Stimulated activated memory B cell treated with anti-CD40 and anti-IgM and Interleukin-4, amounts not matched to agents 10 μg/mL and 1 μg/mL and 100 μg/mL, for 72 hours (primary cell): ENCODE measurements at regions not wholly inside any gene's neighbourhood (a gene's known extent, or its start where the extent isn't known, plus 50 kb on each side); places are given as distances from the start of the nearest gene placed in this dataset.

Experiments
- ATAC-seq: fragments of 150-1000 bp; cut with Tn5 transposase; 2 replicates; pipeline ENCODE4 v1.10.0; 2021
- H3K27ac Mint-ChIP-seq: one replicate; pipeline ENCODE4 v1.8.0; 2022; ENCODE audit warnings: mild to moderate bottlenecking, mixed read lengths
- H3K27me3 Mint-ChIP-seq: one replicate; pipeline ENCODE4 v1.8.0; 2022; ENCODE audit warnings: mixed read lengths
- H3K36me3 Mint-ChIP-seq: one replicate; pipeline ENCODE4 v1.8.0; 2022; ENCODE audit warnings: mixed read lengths
- H3K4me1 Mint-ChIP-seq: one replicate; pipeline ENCODE4 v1.8.0; 2022; ENCODE audit warnings: mixed read lengths
- H3K4me3 Mint-ChIP-seq: one replicate; pipeline ENCODE4 v1.8.0; 2022; ENCODE audit warnings: mild to moderate bottlenecking, moderate library complexity, mixed read lengths
- H3K9me3 Mint-ChIP-seq: one replicate; pipeline ENCODE4 v1.8.0; 2022; ENCODE audit warnings: mixed read lengths

DNA sequence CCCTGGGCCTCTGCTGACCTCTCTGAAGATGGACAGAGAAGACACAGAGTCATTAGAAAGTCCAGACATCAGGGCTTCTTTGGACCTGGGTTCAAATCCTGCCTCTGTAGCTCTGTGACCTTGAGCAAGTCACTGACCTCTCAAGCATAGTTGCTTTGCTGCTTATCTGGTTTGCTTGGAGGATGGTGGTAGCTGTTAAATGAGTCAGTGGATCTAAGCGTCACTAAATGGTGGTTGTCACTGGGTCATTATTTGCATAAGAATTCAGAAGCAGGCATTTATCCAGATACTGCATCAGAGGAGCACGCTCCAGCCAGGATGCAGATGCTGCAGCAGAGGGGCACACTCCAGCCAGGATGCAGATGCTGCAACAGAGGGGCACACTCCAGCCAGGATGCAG lies 229.2 kb downstream of the GLI2 start:
- no peak overlapping the region for H3K4me3 Mint-ChIP-seq
- no peaks in the 10 kb centered on the region for H3K27me3 Mint-ChIP-seq
- no peaks in the 10 kb centered on the region for H3K9me3 Mint-ChIP-seq
- no peaks in the 10 kb centered on the region for H3K36me3 Mint-ChIP-seq
- H3K27ac Mint-ChIP-seq: no peak overlapping the region
- H3K4me1 Mint-ChIP-seq: no peaks in the 10 kb centered on the region
- no peak for ATAC-seq

DNA sequence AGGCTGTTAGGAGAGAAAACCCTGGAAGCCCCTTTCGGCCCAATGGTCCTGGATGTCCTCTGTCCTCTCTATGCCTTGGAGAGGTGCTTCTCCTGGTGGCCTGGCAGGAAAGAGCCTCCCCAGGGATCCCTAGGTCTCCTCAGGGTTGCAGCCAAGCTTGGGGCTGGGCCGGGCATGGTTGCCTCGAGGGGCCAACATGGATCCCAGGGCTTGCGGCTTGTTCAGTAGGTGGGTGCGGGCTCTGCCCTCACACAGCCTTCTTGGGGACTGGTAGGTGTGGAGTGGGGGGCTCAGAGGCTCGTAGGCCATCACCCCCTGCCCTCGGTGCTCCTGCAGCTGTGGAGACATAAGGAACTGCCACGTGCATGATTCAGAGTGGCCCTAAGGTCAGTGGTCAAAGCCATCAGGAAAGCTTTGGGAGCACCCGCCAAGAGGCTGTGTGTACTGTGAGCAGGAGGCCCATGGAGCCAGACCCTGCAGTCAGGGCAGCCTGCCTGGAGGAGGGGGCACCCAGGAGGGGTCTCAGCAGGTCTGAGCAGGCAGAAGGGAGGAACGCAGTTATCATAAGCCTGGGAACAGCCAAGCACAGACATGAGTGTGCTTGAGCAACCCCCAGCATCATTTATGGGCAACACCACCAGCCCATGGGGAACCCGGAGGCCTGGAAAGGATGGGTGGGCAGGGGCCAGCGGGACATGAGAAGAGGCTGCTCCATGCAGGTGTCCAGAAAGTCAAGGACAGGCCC lies 231.0 kb downstream of the GLI2 start:
- ATAC-seq: no peak
- no peaks in the 10 kb centered on the region for H3K4me1 Mint-ChIP-seq

DNA sequence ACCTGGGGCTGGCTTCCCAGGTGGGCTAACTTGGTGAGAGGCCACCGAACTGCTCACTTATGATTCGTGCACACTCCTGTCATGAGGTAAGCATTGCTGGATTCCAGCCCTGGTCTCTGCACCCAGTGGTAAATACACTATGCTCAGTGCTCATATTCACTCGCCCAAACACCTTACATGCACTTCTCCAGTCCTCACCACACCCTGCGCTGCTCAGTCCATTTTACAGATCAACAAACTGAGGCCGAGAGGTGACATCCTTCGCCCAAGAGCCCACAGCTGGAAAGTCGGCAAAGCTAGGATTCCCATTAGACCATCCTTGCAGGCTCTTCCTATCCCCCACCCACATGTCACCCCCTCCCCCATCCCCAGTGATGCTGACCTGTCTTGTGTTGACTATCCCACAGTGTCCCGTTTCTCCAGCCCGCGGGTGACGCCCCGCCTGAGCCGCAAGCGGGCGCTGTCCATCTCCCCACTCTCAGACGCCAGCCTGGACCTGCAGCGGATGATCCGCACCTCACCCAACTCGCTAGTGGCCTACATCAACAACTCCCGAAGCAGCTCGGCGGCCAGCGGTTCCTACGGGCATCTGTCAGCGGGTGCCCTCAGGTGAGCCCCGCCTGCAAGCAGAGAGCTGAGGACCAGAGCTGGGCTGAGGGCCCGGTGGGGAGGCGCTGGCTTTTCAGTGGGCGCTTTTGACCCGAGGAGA lies 232.8 kb downstream of the GLI2 start:
- no peaks in the 10 kb centered on the region for H3K9me3 Mint-ChIP-seq
- ATAC-seq: no peak
- H3K27ac Mint-ChIP-seq: no peak overlapping the region
- no peaks in the 10 kb centered on the region for H3K36me3 Mint-ChIP-seq
- no peak overlapping the region for H3K4me3 Mint-ChIP-seq
- no peaks in the 10 kb centered on the region for H3K27me3 Mint-ChIP-seq
- no peaks in the 10 kb centered on the region for H3K4me1 Mint-ChIP-seq

More for the DNA sequence above, 231.0 kb downstream of the GLI2 start:
- Mint-ChIP-seq H3K27ac (no peak overlapping the region), H3K27me3 (no peaks in the 10 kb centered on the region), H3K4me3 (no peak overlapping the region), H3K36me3 (no peaks in the 10 kb centered on the region), H3K9me3 (no peaks in the 10 kb centered on the region)

DNA sequence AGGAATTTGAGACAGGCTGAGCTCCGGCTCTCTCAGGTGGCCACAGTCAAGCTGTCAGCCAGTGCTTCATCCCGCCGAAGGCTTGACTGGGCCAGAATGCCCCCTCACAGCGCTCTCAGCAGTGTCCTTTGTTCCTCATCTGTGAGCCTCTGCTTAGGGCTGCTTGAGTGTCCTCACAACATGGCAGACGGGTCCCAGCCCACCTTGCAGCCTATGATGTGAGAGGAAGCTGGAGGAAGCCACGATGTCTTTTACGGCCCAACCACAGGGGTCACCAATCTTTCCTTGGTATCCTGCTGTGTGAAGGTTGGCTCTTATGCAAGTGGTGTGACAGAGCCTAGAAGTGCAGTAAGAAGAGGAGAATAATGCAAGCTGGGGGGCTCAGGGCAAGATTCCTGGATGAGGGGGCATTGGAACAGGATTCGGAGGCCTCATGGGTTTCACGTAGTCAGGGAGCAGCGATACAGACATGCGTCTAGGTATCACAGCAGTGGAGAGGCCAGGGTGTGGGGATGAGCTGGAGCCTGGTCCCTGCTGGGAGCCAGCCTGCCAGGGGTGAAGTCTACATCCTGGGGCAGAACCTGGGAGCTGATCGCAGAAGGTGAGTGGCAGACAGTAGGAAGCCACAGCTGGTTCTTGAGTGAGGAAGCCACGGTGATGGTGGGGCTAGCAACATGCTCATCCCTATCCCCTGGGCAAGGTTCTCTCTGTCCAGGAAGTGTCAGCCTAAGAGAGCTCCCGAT lies 234.1 kb downstream of the GLI2 start:
- Mint-ChIP-seq H3K4me3 (no peak overlapping the region), H3K27ac (no peak overlapping the region), H3K36me3 (no peaks in the 10 kb centered on the region), H3K4me1 (no peaks in the 10 kb centered on the region), H3K9me3 (no peaks in the 10 kb centered on the region), H3K27me3 (no peaks in the 10 kb centered on the region)
- peak; percentile 2 for ATAC-seq

DNA sequence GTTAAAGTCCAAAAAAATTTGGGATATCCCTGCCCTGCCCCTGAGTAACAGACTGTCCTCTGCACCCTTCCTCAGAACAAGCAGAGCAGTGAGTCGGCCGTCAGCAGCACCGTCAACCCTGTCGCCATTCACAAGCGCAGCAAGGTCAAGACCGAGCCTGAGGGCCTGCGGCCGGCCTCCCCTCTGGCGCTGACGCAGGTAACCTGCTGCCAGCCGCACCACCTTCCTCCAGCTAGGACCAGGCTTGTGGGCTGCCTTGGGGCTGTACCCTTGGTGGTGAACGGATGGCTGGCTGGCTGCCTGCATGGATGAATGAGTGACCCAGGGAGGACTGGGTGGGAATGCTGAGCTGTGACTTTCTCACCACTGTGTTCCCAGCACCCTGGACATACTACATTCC lies 236.2 kb downstream of the GLI2 start:
- Mint-ChIP-seq H3K36me3 (no peaks in the 10 kb centered on the region), H3K4me3 (no peak overlapping the region), H3K27ac (no peak overlapping the region), H3K9me3 (no peaks in the 10 kb centered on the region), H3K27me3 (no peaks in the 10 kb centered on the region), H3K4me1 (no peaks in the 10 kb centered on the region)
- ATAC-seq: no peak

DNA sequence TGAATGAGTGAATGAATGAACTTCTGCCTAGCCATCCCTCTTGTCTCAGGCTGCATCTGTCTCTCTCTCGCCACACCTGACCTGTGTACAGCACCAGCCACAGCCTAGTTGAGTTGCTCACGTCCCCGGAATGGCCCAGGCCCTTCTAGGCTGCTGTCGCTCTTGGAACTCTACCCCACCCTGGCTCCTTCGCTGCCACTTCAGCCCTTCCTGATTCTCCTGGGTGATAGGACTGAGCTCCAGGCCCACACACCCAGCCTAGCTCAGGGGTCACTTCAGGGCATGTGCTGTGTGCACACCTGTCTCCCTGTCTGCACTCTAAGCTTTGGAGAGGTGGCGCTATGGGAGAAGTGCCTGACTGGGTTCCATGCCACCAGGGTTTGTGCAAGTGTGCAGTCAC lies 236.6 kb downstream of the GLI2 start:
- no peaks in the 10 kb centered on the region for H3K9me3 Mint-ChIP-seq
- H3K27ac Mint-ChIP-seq: no peak overlapping the region
- H3K4me1 Mint-ChIP-seq: no peaks in the 10 kb centered on the region
- H3K36me3 Mint-ChIP-seq: no peaks in the 10 kb centered on the region
- no peaks in the 10 kb centered on the region for H3K27me3 Mint-ChIP-seq
- no peak overlapping the region for H3K4me3 Mint-ChIP-seq
- ATAC-seq: no peak

DNA sequence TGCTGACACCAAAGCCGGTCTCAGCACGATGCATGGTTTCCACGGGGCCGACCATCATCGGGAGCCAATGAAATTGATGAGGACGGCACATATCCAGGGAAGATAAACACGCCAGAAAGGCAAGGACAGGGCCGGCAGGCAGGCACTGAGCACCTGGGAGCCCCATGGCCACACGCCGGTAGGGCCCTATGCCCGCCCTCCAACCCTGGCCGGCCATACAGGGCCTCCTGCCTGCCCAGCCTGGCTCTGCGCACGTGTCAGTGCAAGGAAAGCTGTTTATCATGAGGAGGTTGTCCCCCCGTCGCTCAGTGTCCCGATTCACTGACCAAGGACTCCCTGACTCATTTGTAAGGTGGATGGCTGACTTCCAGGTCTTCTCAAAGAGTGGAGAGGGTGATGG lies 237.5 kb downstream of the GLI2 start:
- no peaks in the 10 kb centered on the region for H3K9me3 Mint-ChIP-seq
- H3K4me3 Mint-ChIP-seq: no peak overlapping the region
- H3K27me3 Mint-ChIP-seq: no peaks in the 10 kb centered on the region
- no peak overlapping the region for H3K27ac Mint-ChIP-seq
- no peaks in the 10 kb centered on the region for H3K4me1 Mint-ChIP-seq
- no peaks in the 10 kb centered on the region for H3K36me3 Mint-ChIP-seq
- ATAC-seq: no peak

DNA sequence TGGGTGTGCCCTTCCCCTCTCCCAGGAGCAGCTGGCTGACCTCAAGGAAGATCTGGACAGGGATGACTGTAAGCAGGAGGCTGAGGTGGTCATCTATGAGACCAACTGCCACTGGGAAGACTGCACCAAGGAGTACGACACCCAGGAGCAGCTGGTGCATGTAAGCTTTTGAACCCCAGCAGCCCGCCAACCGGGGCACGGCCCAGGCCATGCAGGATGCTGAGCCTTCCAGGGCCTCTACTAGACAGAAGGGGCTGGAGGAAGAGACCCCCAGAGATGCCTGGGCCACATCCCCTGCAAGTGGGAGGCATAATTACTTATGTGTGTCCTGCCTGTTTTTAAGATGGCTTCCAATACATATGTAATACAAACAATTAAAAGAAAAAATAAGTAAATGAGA lies 239.3 kb downstream of the GLI2 start:
- H3K36me3 Mint-ChIP-seq: no peaks in the 10 kb centered on the region
- H3K27ac Mint-ChIP-seq: no peak overlapping the region
- no peaks in the 10 kb centered on the region for H3K4me1 Mint-ChIP-seq
- no peaks in the 10 kb centered on the region for H3K27me3 Mint-ChIP-seq
- H3K9me3 Mint-ChIP-seq: peaks cover 3% of the 10 kb centered on the region
- no peak overlapping the region for H3K4me3 Mint-ChIP-seq
- ATAC-seq: no peak

DNA sequence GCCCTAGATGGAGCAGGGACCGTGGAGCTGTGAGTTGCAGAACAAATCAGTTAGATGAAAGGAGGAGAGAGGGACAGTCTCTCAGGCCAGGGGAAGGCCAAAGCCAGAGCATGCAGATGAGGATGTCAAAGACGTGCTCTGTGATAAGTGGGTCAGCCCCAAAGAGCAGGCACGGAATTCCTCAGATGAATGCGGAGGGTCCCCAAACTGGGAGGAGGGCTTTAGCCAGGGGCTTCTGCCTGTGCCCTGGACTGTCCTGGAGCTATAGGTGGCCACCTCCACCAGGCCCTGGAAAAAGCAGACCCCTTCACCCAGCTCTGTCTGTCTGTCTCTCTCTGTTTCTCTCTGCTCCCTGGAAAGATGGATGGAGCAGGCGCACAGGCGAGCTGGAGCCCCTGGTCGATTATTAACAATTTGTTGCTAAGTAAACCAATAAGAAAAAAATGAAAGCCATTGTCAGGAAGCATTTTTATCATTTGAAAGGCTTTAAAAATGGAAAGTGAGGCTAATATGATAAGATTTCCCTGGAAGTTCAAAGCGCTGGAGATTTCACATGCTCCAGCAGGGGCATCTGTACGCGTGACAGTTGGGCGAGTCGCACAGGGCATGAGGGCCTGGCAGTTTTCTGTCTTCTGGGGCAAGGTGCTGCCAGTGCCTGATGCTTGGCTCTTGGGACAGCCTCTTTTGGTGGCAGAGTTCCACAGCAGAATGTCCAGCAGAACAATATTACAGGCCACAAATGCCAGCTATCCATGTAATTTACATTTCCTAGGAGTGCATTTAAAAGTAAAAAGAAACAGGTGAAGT lies 241.0 kb downstream of the GLI2 start:
- Mint-ChIP-seq H3K36me3 (no peaks in the 10 kb centered on the region), H3K9me3 (peaks cover 5% of the 10 kb centered on the region), H3K27me3 (no peaks in the 10 kb centered on the region), H3K4me1 (no peaks in the 10 kb centered on the region), H3K27ac (no peak overlapping the region), H3K4me3 (no peak overlapping the region)
- ATAC-seq: no peak

DNA sequence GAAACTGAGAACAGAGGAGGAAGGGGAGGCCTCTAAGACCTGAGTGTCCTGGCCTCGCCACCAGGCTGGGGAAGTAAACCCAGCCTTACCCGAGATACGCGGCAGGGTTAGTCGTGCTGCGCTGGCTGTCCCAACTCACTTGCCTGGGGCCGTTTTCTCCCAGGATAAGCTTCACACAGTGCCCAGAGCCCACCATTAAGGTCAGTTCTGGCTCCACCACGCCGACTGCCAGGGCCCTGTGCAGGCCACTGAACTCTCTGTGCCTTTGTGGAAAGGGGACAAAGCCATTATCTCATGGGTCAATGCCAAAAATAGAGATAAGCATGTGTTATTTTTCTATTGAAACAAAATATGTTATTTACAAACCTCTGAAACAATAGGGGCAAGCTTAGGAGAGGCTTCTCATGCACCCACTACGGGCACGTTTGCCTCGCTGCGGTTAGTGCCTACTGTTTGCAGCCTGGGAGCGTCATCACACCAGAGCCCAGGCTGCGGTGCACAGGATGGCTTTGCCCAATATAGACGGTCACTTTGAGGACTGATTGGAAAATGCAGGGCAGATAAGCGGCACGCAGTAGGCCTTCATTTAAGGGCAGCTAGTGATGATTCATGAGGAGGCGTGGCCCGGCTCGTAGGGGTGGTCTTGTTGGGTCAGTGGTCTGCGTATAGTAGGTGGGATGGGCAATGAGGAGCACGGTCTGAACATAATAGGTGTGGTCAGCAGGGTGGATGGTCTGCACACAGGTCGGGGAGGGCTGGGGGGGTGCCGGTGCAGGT lies 242.1 kb downstream of the GLI2 start:
- Mint-ChIP-seq H3K4me3 (no peak overlapping the region), H3K36me3 (no peaks in the 10 kb centered on the region), H3K27ac (no peak overlapping the region), H3K9me3 (peaks cover 6% of the 10 kb centered on the region), H3K4me1 (no peaks in the 10 kb centered on the region), H3K27me3 (no peaks in the 10 kb centered on the region)
- no peak for ATAC-seq

DNA sequence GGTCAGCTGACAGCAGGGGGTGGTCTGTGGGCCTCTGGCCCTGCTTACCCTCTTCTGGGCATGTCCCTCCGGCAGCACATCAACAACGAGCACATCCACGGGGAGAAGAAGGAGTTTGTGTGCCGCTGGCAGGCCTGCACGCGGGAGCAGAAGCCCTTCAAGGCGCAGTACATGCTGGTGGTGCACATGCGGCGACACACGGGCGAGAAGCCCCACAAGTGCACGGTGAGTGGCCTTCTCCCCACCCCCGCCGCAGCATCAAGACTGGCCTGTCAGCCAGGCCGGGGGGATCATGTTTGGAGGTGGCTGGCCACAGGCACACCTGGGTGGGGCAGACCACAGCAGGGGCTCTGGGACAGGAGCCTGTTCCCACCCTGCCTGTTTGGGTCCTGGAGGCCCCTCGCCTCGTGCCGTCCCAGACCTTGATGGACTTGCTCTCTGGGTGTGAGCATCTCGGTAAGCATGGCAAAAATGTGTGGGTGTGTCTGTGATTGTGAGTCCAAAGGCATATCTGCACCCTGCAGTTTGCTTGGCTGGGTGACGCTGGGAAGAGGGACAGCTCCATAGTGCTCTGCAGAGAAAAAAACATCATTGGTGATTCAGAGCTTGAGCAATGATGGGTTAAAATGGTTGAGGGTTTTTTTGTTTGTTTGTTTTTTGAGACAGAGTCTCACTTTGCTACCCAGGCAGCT lies 242.8 kb downstream of the GLI2 start:
- Mint-ChIP-seq H3K4me3 (no peak overlapping the region), H3K36me3 (no peaks in the 10 kb centered on the region), H3K27ac (no peak overlapping the region), H3K9me3 (peaks cover 6% of the 10 kb centered on the region), H3K27me3 (no peaks in the 10 kb centered on the region), H3K4me1 (no peaks in the 10 kb centered on the region)
- ATAC-seq: no peak

DNA sequence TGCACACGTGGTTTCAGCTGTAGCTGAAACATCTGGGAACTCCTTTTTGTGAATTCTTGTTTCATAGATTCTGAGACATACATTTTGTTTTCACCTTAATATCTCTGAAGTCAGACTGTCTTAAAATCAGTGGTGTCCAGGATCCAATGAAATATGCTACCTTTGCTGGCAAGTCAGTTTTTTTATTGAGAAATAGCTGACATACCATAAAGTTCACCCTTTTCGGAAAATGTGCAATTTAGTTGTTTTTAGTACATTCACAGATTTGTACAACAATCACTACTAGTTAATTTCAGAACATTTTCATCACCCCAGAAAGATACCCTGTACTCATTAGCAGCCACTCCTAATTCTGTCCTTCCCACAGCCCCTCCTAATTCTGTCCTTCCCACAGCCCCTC lies 243.7 kb downstream of the GLI2 start:
- Mint-ChIP-seq H3K4me1 (no peaks in the 10 kb centered on the region), H3K27me3 (no peaks in the 10 kb centered on the region), H3K27ac (no peak overlapping the region), H3K4me3 (no peak overlapping the region), H3K9me3 (peaks cover 6% of the 10 kb centered on the region), H3K36me3 (no peaks in the 10 kb centered on the region)
- ATAC-seq: no peak

DNA sequence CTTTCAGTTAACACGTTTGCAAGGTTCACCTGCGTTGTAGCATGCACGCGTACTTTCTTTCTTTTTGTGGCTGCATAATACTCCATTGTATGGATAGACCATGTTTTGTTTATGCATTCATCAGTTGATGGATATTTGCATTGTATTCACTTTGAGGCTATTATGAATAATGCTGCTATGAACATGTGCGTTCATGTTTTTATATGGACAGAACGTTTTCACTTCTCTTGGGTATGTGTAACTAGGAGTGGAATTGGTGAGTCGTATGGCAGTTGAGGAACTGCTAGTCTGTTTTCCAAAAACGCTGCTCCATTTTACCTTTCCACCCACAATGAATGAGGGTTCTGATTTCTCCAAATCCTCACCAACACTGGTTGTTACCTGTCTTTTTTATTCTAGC lies 244.3 kb downstream of the GLI2 start:
- H3K36me3 Mint-ChIP-seq: no peaks in the 10 kb centered on the region
- H3K27me3 Mint-ChIP-seq: peaks cover 3% of the 10 kb centered on the region
- H3K4me3 Mint-ChIP-seq: no peak overlapping the region
- H3K27ac Mint-ChIP-seq: no peak overlapping the region
- no peaks in the 10 kb centered on the region for H3K4me1 Mint-ChIP-seq
- peaks cover 6% of the 10 kb centered on the region for H3K9me3 Mint-ChIP-seq
- ATAC-seq: no peak

DNA sequence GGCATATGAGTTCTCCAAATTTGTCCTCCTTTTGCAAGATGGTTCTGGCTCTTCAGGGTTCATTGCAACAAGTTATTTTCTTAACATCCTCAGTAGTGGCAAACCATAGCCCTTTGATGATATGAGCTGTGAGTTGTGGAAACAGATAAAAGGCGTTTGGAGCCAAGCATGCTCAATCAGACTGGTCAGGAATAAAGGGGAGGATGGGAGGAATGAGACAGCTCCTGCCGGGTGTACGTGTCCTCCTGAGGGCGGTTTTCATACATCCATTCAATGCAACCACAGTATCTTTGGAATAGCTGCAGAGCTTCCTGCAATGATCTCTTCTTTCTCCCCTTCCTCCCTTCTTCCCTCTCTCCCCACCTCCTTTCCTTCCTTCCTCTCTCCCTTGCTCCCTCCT lies 245.8 kb downstream of the GLI2 start:
- Mint-ChIP-seq H3K36me3 (no peaks in the 10 kb centered on the region), H3K4me3 (no peak overlapping the region), H3K27ac (no peak overlapping the region), H3K4me1 (no peaks in the 10 kb centered on the region), H3K27me3 (peaks cover 8% of the 10 kb centered on the region), H3K9me3 (peaks cover 6% of the 10 kb centered on the region)
- ATAC-seq: no peak
